ENCODE measurements at regions not wholly inside any gene's neighbourhood (a gene's known extent, or its start where the extent isn't known, plus 50 kb on each side); places are given as distances from the start of the nearest gene placed in this dataset.

- intact Hi-C loops (cut with DNase I), result no loop called here
These were observed 384.3 kb downstream of the LRRIQ3 start for GRCh38 chr1:73813716-73814115.

GRCh38 chr1:73813236-73813635 lies 384.7 kb downstream of the LRRIQ3 start:
- DNase-seq, result no peak
- no peak overlapping the region for H3K4me3 ChIP-seq
- 53 to 71% (median 59%) methylated on average over 2 of the region's 2 CpGs for WGBS, 3 donors
- H3K27me3 ChIP-seq, result no peaks in the 10 kb centered on the region
- H3K36me3 ChIP-seq, result no peaks in the 10 kb centered on the region
- intact Hi-C loops (cut with DNase I), result no loop called here
- TF ChIP-seq EP300 (IDR thresholded peaks at IDR 0.05) (no peak), POLR2A (IDR thresholded peaks at IDR 0.05) (no peak), CTCF (IDR thresholded peaks at IDR 0.05) (no peak)
- H3K27ac ChIP-seq, result no peak overlapping the region
- H3K4me1 ChIP-seq (ENCODE audit: insufficient read depth), result no peaks in the 10 kb centered on the region
- no peaks in the 10 kb centered on the region for H3K9me3 ChIP-seq

More at GRCh38 chr1:73813716-73814115, 384.3 kb downstream of the LRRIQ3 start:
- Histone ChIP-seq H3K9me3 (no peaks in the 10 kb centered on the region), H3K36me3 (no peaks in the 10 kb centered on the region), H3K4me3 (no peak overlapping the region), H3K4me1 (ENCODE audit: insufficient read depth) (no peaks in the 10 kb centered on the region), H3K27ac (no peak overlapping the region), H3K27me3 (no peaks in the 10 kb centered on the region)
- TF ChIP-seq CTCF (IDR thresholded peaks at IDR 0.05) (no peak), POLR2A (IDR thresholded peaks at IDR 0.05) (no peak), EP300 (IDR thresholded peaks at IDR 0.05) (no peak)
- WGBS, 3 donors, result 43 to 59% (median 48%) methylated on average over 2 of the region's 2 CpGs
- DNase-seq, result no peak

- WGBS, 3 donors, result 71 to 75% (median 74%) methylated on average over 3 of the region's 3 CpGs
- intact Hi-C loops (cut with DNase I), result no loop called here
- DNase-seq, result no peak
- Histone ChIP-seq H3K4me3 (no peak overlapping the region), H3K9me3 (no peaks in the 10 kb centered on the region), H3K27ac (no peak overlapping the region), H3K27me3 (no peaks in the 10 kb centered on the region), H3K4me1 (ENCODE audit: insufficient read depth) (no peaks in the 10 kb centered on the region), H3K36me3 (no peaks in the 10 kb centered on the region)
- TF ChIP-seq CTCF (IDR thresholded peaks at IDR 0.05), result no peak
- TF ChIP-seq POLR2A (IDR thresholded peaks at IDR 0.05), result no peak
- TF ChIP-seq EP300 (IDR thresholded peaks at IDR 0.05), result no peak
These were observed 386.2 kb downstream of the LRRIQ3 start for GRCh38 chr1:73811798-73812197.

- 86 to 92% (median 88%) methylated on average over 3 of the region's 3 CpGs for WGBS, 3 donors
- Histone ChIP-seq H3K27ac (no peak overlapping the region), H3K36me3 (no peaks in the 10 kb centered on the region), H3K27me3 (no peaks in the 10 kb centered on the region), H3K9me3 (no peaks in the 10 kb centered on the region), H3K4me1 (ENCODE audit: insufficient read depth) (no peaks in the 10 kb centered on the region), H3K4me3 (no peak overlapping the region)
- intact Hi-C loops (cut with DNase I), result no loop called here
- TF ChIP-seq CTCF (IDR thresholded peaks at IDR 0.05), result no peak
- TF ChIP-seq POLR2A (IDR thresholded peaks at IDR 0.05), result no peak
- no peak for TF ChIP-seq EP300 (IDR thresholded peaks at IDR 0.05)
- DNase-seq, result no peak
These were observed 393.0 kb downstream of the LRRIQ3 start for GRCh38 chr1:73804935-73805334.

GRCh38 chr1:73803380-73803779 lies 394.6 kb downstream of the LRRIQ3 start:
- Histone ChIP-seq H3K9me3 (no peaks in the 10 kb centered on the region), H3K27ac (no peak overlapping the region), H3K36me3 (no peaks in the 10 kb centered on the region), H3K4me3 (no peak overlapping the region), H3K4me1 (ENCODE audit: insufficient read depth) (no peaks in the 10 kb centered on the region), H3K27me3 (no peaks in the 10 kb centered on the region)
- DNase-seq, result no peak
- intact Hi-C loops (cut with DNase I), result no loop called here
- 85 to 90% (median 89%) methylated on average over 4 of the region's 4 CpGs for WGBS, 3 donors
- TF ChIP-seq CTCF (IDR thresholded peaks at IDR 0.05) (no peak), EP300 (IDR thresholded peaks at IDR 0.05) (no peak), POLR2A (IDR thresholded peaks at IDR 0.05) (no peak)

Data from ovary (tissue), 7 donors.